ENCODE measurements at regions not wholly inside any gene's neighbourhood (a gene's known extent, or its start where the extent isn't known, plus 50 kb on each side); places are given as distances from the start of the nearest gene placed in this dataset.

GRCh38 chr7:155380221-155380861 is 77.6 kb upstream of the EN2 start (continued):
- TF ChIP-seq MYNN (IDR thresholded peaks at IDR 0.05) (0 out of 2 replicates have a peak, but pooled peaks have one; percentile 19), MYNN (CRISPR knock-in tag; IDR thresholded peaks at IDR 0.05) (no peak), CBX2 (IDR thresholded peaks at IDR 0.05; ENCODE audit: insufficient read depth, low read length, poor library complexity, severe bottlenecking) (peak; percentile 45), TFAP4 (CRISPR knock-in tag; IDR thresholded peaks at IDR 0.05; ENCODE audit: borderline replicate concordance) (no peak), ZBTB8A (IDR thresholded peaks at IDR 0.05; ENCODE audit: partially characterized antibody) (no peak), ESRRA (IDR thresholded peaks at IDR 0.05; ENCODE audit: borderline replicate concordance, low read depth) (no peak), HBP1 (CRISPR knock-in tag; IDR thresholded peaks at IDR 0.05) (no peak), SMC3 (conservative IDR thresholded peaks at IDR 0.05; ENCODE audit: insufficient read depth, low read depth, low read length) (peak; percentile 84), TAF9B (IDR thresholded peaks at IDR 0.05; ENCODE audit: partially characterized antibody) (no peak), CREM (IDR thresholded peaks at IDR 0.05; ENCODE audit: low read depth) (peak; percentile 50), POLR2AphosphoS5 (IDR thresholded peaks at IDR 0.05; ENCODE audit: control insufficient read depth, insufficient read depth, low read depth, low read length) (no peak), ARID2 (IDR thresholded peaks at IDR 0.05) (0 out of 2 replicates have a peak, but pooled peaks have one; percentile 8), PHB (CRISPR knock-in tag; IDR thresholded peaks at IDR 0.05) (no peak), CREB3L1 (IDR thresholded peaks at IDR 0.05; ENCODE audit: borderline replicate concordance, low read depth) (0 out of 2 replicates have a peak, but pooled peaks have one; percentile 31), MAFK (IDR thresholded peaks at IDR 0.05; ENCODE audit: low read length) (no peak), HOMEZ (CRISPR knock-in tag; IDR thresholded peaks at IDR 0.05) (no peak), SRSF7 (optimal IDR thresholded peaks at IDR 0.05; ENCODE audit: low read depth, low read length) (no peak), TBL1XR1 (IDR thresholded peaks at IDR 0.05; ENCODE audit: low read length in 2 of 2) (no peak), MITF (IDR thresholded peaks at IDR 0.05) (0 out of 2 replicates have a peak, but pooled peaks have one; percentile 18), JUND (IDR thresholded peaks at IDR 0.05; ENCODE audit: borderline replicate concordance, low read depth, low read length) (no peak; the same call in 1 of the 2 replicates), JUND (tag; IDR thresholded peaks at IDR 0.05; ENCODE audit: borderline replicate concordance, low read depth, low read length) (peak; percentile 61; the same call in 2 of the 3 replicates), HDAC2 (IDR thresholded peaks at IDR 0.05) (0 out of 2 replicates have a peak, but pooled peaks have one; percentile 25)

Data from K562 (cell line).